ENCODE measurements at regions not wholly inside any gene's neighbourhood (a gene's known extent, or its start where the extent isn't known, plus 50 kb on each side); places are given as distances from the start of the nearest gene placed in this dataset.

GRCh38 chr9:119577881-119578280 lies 208.6 kb upstream of the BRINP1 start:
- no peak overlapping the region for H3K9ac ChIP-seq (ENCODE audit: low read length)
- no peak for ATAC-seq
- H3K27ac ChIP-seq (ENCODE audit: low read depth, low read length): no peak overlapping the region
- no peak overlapping the region for H3K4me3 ChIP-seq (replicated peaks in 1 of 2; ENCODE audit: low read depth in 1 of 2, low read length in 2 of 2)
- ChIA-PET RAD21 (ENCODE audit: low non-redundant PET in 1 of 2, low total read pairs in 2 of 2, uncharacterized antibody in 2 of 2, unreplicated experiment in 2 of 2) (no interaction called here), CTCF (no interaction called here), POLR2A (no interaction called here)
- no peaks in the 10 kb centered on the region for H3K79me2 ChIP-seq (ENCODE audit: insufficient read depth, low read length)
- no peaks in the 10 kb centered on the region for H3K9me3 ChIP-seq (ENCODE audit: control insufficient read depth in 1 of 2, insufficient read depth in 1 of 2, low read depth in 1 of 2, low read length in 2 of 2)
- no peaks in the 10 kb centered on the region for H3K9me2 ChIP-seq (ENCODE audit: insufficient read depth)
- no peaks in the 10 kb centered on the region for H3K36me3 ChIP-seq (ENCODE audit: control insufficient read depth in 1 of 2, insufficient read depth in 2 of 2, low read length in 2 of 2)
- no peak for DNase-seq (ENCODE audit: low read depth, low spot score)
- no peaks in the 10 kb centered on the region for H3K4me1 ChIP-seq (ENCODE audit: control insufficient read depth in 1 of 2, insufficient read depth in 2 of 2, low read length in 2 of 2)
- H3K27me3 ChIP-seq (ENCODE audit: insufficient read depth, low read length): no peaks in the 10 kb centered on the region
- TF ChIP-seq POLR2A (IDR thresholded peaks at IDR 0.05; ENCODE audit: borderline replicate concordance, extremely low read depth, insufficient read depth, insufficient read length) (no peak), CEBPB (IDR thresholded peaks at IDR 0.05; ENCODE audit: low read depth) (no peak), ZBTB33 (IDR thresholded peaks at IDR 0.05; ENCODE audit: extremely low read depth, insufficient replicate concordance, low read length) (no peak), SP1 (IDR thresholded peaks at IDR 0.05; ENCODE audit: low read depth) (no peak), TCF7L2 (IDR thresholded peaks at IDR 0.05; ENCODE audit: borderline replicate concordance, extremely low read depth, insufficient read depth, insufficient read length) (no peak), EGR1 (IDR thresholded peaks at IDR 0.05; ENCODE audit: low read depth) (no peak), ELF1 (IDR thresholded peaks at IDR 0.05; ENCODE audit: borderline replicate concordance, low read depth) (no peak), FOSL1 (IDR thresholded peaks at IDR 0.05; ENCODE audit: low read depth) (no peak), ZNF274 (IDR thresholded peaks at IDR 0.05; ENCODE audit: low read depth, low read length) (no peak), REST (IDR thresholded peaks at IDR 0.05; ENCODE audit: low read depth) (no peak), CBX3 (IDR thresholded peaks at IDR 0.05; ENCODE audit: low read depth) (no peak), ZFX (IDR thresholded peaks at IDR 0.05) (no peak), ATF3 (IDR thresholded peaks at IDR 0.05) (no peak), JUND (IDR thresholded peaks at IDR 0.05) (no peak)
- TF ChIP-seq, protein P1, sequence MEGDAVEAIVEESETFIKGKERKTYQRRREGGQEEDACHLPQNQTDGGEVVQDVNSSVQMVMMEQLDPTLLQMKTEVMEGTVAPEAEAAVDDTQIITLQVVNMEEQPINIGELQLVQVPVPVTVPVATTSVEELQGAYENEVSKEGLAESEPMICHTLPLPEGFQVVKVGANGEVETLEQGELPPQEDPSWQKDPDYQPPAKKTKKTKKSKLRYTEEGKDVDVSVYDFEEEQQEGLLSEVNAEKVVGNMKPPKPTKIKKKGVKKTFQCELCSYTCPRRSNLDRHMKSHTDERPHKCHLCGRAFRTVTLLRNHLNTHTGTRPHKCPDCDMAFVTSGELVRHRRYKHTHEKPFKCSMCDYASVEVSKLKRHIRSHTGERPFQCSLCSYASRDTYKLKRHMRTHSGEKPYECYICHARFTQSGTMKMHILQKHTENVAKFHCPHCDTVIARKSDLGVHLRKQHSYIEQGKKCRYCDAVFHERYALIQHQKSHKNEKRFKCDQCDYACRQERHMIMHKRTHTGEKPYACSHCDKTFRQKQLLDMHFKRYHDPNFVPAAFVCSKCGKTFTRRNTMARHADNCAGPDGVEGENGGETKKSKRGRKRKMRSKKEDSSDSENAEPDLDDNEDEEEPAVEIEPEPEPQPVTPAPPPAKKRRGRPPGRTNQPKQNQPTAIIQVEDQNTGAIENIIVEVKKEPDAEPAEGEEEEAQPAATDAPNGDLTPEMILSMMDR (IDR thresholded peaks at IDR 0.05 in 2 of 3, conservative IDR thresholded peaks at IDR 0.05 in 1 of 3; ENCODE audit: borderline replicate concordance in 1 of 3, insufficient read depth in 1 of 3, low read depth in 2 of 3, low read length in 2 of 3): no peak
- H3K4me2 ChIP-seq (ENCODE audit: low read length): no peak overlapping the region
- BruUV-seq (replicated peaks): no TSS peak
- H4K20me1 ChIP-seq (ENCODE audit: insufficient read depth): no peaks in the 10 kb centered on the region
- no peak overlapping the region for H2AFZ ChIP-seq (ENCODE audit: low read depth, low read length, poor library complexity, severe bottlenecking)
- intact Hi-C loops (cut with micrococcal nuclease): no loop called here

Data from HCT116 (cell line).